Endothelial cell (in vitro differentiated cells): ENCODE measurements at regions not wholly inside any gene's neighbourhood (a gene's known extent, or its start where the extent isn't known, plus 50 kb on each side); places are given as distances from the start of the nearest gene placed in this dataset.

Experiments used
- DNase-seq: peaks from one replicate; pipeline ENCODE4 v3.0.0; 2021; ENCODE audit warnings: low spot score
- H3K27ac Mint-ChIP-seq: one replicate; pipeline ENCODE4 v1.8.0; 2021; ENCODE audit warnings: mixed read lengths, inconsistent platforms; ENCODE audit not compliant: unreplicated experiment
- H3K27me3 Mint-ChIP-seq: one replicate; pipeline ENCODE4 v1.8.0; 2021; ENCODE audit warnings: mild to moderate bottlenecking, moderate library complexity, mixed read lengths, inconsistent platforms; ENCODE audit not compliant: unreplicated experiment
- H3K36me3 Mint-ChIP-seq: one replicate; pipeline ENCODE4 v1.8.0; 2021; ENCODE audit warnings: mild to moderate bottlenecking, low read depth, mixed read lengths, inconsistent platforms; ENCODE audit not compliant: unreplicated experiment
- H3K4me1 Mint-ChIP-seq: one replicate; pipeline ENCODE4 v1.8.0; 2021; ENCODE audit warnings: mild to moderate bottlenecking, mixed read lengths, inconsistent platforms; ENCODE audit not compliant: unreplicated experiment
- H3K4me3 Mint-ChIP-seq: one replicate; pipeline ENCODE4 v1.8.0; 2021; ENCODE audit warnings: mild to moderate bottlenecking, mixed read lengths, inconsistent platforms; ENCODE audit not compliant: unreplicated experiment
- H3K9me3 Mint-ChIP-seq: one replicate; pipeline ENCODE4 v1.8.0; 2021; ENCODE audit warnings: mixed read lengths, inconsistent platforms; ENCODE audit not compliant: unreplicated experiment
- TF ChIP-seq, protein P1 (sequence below): fragments of 200-600 bp; sonication (generic); IDR thresholded peaks from one replicate; pipeline ENCODE4 v1.5.0; 2021; ENCODE audit warnings: antibody characterized with exemption; ENCODE audit not compliant: unreplicated experiment

DNA sequence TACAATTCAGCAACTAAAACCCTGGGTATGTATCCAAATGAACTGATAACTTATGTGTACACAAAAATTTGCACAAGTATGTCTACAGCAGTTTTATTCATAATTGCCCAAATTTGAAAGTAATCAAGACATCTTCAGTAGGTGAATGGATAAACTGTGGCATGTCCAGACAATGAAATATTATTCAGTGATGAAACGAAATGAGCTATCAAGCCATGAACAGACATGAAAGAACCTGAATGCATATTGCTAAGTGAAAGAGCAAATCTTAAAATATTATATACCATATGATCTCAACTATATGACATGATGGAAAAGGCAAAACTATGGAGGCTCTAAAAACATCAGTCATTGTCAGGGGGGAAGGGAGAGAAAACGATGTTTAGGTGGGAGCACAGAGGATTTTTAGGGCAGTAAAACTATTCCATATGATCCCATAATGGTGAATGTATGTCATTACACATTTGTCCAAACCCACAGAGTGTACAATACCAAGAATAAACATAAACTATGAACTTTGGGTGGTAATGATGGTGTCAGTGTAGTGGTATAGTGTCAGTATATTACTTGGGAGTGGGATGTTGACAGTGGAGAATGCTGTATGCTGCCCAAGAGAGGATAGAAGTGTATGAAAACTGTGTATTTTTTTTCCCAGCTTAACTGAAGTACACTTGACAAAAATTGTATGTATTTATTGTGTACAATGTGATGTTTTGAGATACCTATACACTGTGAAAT, 92.8 kb upstream of the PPP2R5A start:
- TF ChIP-seq, protein P1, sequence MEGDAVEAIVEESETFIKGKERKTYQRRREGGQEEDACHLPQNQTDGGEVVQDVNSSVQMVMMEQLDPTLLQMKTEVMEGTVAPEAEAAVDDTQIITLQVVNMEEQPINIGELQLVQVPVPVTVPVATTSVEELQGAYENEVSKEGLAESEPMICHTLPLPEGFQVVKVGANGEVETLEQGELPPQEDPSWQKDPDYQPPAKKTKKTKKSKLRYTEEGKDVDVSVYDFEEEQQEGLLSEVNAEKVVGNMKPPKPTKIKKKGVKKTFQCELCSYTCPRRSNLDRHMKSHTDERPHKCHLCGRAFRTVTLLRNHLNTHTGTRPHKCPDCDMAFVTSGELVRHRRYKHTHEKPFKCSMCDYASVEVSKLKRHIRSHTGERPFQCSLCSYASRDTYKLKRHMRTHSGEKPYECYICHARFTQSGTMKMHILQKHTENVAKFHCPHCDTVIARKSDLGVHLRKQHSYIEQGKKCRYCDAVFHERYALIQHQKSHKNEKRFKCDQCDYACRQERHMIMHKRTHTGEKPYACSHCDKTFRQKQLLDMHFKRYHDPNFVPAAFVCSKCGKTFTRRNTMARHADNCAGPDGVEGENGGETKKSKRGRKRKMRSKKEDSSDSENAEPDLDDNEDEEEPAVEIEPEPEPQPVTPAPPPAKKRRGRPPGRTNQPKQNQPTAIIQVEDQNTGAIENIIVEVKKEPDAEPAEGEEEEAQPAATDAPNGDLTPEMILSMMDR = no peak
- DNase-seq = no peak
- no peak overlapping the region for H3K4me3 Mint-ChIP-seq
- no peak overlapping the region for H3K27ac Mint-ChIP-seq
- H3K4me1 Mint-ChIP-seq = peaks cover 19% of the 10 kb centered on the region
- no peaks in the 10 kb centered on the region for H3K36me3 Mint-ChIP-seq
- no peaks in the 10 kb centered on the region for H3K9me3 Mint-ChIP-seq
- H3K27me3 Mint-ChIP-seq = no peaks in the 10 kb centered on the region

DNA sequence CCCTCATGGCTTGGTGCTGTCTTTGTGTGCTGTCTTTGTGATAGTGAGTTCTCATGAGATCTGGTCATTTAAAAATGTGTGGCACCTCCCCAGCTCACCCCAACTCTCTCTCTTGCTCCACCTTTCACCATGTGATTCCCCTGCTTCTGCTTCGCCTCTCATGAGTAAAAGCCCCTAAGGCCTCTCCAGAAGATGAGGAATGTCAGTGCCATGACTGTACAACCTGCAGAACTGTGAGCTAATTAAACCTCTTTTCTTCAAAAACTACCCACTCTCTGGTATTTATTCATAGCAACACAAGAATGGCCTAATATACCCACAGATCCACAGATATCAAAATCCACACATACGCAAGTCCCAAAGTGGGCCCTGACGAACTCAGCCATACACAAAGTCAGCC, 88.9 kb upstream of the PPP2R5A start:
- Mint-ChIP-seq H3K27ac (no peak overlapping the region), H3K36me3 (no peaks in the 10 kb centered on the region), H3K27me3 (no peaks in the 10 kb centered on the region), H3K9me3 (no peaks in the 10 kb centered on the region), H3K4me3 (no peak overlapping the region), H3K4me1 (no peaks in the 10 kb centered on the region)
- DNase-seq = no peak
- TF ChIP-seq, protein P1 = no peak

DNA sequence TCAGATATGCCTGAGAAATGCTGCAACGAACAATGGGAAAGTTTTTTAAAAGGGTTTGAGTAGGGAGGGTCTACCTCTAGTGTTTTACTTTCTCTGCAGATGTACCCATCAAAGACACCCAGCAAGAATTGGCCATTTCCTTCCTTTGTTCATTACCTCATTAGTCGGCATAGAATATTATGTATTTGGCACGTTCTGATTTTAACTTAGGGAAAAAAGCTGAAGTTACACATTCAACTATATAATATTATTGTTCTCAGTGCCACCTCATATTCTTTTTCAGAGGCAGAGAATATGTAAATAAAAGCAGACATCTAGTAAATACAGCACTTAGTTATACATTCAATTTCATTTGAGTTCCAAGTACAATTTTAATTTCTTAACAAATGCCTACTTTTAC, 83.7 kb upstream of the PPP2R5A start:
- TF ChIP-seq, protein P1 = no peak
- H3K36me3 Mint-ChIP-seq = no peaks in the 10 kb centered on the region
- H3K4me1 Mint-ChIP-seq = no peaks in the 10 kb centered on the region
- no peak overlapping the region for H3K27ac Mint-ChIP-seq
- DNase-seq = no peak
- no peaks in the 10 kb centered on the region for H3K9me3 Mint-ChIP-seq
- H3K4me3 Mint-ChIP-seq = no peak overlapping the region
- H3K27me3 Mint-ChIP-seq = peaks cover 4% of the 10 kb centered on the region

DNA sequence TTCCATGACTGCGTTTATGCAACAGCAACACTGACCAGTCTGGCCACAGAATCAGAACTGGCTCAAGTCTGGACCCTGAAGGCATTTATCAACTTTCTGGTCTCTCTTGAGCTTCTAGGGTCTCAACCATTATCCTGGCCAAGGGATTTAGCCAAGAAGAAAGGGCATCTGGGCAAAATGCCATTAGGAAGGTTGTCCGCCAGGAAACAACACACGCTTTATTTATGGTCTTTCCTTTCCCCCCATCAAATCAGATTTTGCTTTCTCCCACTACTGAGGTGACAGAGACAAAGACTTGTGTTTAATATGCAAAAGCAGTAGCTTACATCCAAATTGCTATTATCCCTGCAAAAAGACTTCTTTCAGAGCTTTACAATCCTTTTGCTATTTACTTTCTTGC, 81.6 kb upstream of the PPP2R5A start:
- H3K27me3 Mint-ChIP-seq = peaks cover 4% of the 10 kb centered on the region
- DNase-seq = no peak
- H3K36me3 Mint-ChIP-seq = no peaks in the 10 kb centered on the region
- no peak overlapping the region for H3K4me3 Mint-ChIP-seq
- no peak overlapping the region for H3K27ac Mint-ChIP-seq
- H3K4me1 Mint-ChIP-seq = no peaks in the 10 kb centered on the region
- H3K9me3 Mint-ChIP-seq = no peaks in the 10 kb centered on the region
- TF ChIP-seq, protein P1 = no peak

DNA sequence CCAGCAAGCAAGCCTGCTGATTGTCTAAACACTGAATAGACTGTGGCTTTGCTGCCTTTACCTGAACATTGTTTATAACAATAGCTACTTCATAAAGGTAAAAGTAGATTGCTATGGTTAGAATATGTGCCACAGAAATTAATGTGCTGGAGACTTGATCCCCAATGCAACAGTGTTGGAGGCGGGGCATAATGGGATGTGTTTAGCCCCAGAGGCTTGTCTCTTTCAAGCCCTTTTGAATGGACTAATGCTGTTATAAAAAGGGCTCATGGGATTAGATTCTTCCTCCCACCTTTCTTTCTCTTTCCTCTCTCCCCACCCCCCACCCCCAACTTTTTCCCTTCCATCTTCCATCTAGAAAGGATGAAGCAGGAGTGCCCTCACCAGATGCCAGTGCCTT, 80.2 kb upstream of the PPP2R5A start:
- Mint-ChIP-seq H3K36me3 (no peaks in the 10 kb centered on the region), H3K4me3 (no peak overlapping the region), H3K27me3 (peaks cover 4% of the 10 kb centered on the region), H3K9me3 (no peaks in the 10 kb centered on the region), H3K4me1 (no peaks in the 10 kb centered on the region), H3K27ac (no peak overlapping the region)
- DNase-seq = no peak
- TF ChIP-seq, protein P1 = no peak
